ENCODE measurements at regions not wholly inside any gene's neighbourhood (a gene's known extent, or its start where the extent isn't known, plus 50 kb on each side); places are given as distances from the start of the nearest gene placed in this dataset.
A peak's percentile ranks its signal among the peaks of the same experiment; 100 is the strongest.

DNA sequence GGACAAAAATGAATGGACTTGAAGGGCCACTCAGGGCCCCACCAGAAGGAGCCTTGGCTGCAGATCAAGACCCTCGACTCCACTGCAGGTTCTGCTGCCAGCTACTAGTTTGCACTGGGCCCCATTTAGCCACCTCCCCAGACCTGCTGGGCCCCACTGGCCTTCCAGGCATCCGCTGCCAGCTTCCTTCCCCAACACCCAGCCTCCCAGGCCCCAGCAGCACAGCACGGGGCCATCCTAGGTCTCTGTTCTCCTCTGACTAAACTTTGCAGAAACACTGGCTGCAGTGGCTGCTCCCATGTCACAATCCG, 277.4 kb upstream of the KLF14 start (continued):
- TF ChIP-seq, protein P1, sequence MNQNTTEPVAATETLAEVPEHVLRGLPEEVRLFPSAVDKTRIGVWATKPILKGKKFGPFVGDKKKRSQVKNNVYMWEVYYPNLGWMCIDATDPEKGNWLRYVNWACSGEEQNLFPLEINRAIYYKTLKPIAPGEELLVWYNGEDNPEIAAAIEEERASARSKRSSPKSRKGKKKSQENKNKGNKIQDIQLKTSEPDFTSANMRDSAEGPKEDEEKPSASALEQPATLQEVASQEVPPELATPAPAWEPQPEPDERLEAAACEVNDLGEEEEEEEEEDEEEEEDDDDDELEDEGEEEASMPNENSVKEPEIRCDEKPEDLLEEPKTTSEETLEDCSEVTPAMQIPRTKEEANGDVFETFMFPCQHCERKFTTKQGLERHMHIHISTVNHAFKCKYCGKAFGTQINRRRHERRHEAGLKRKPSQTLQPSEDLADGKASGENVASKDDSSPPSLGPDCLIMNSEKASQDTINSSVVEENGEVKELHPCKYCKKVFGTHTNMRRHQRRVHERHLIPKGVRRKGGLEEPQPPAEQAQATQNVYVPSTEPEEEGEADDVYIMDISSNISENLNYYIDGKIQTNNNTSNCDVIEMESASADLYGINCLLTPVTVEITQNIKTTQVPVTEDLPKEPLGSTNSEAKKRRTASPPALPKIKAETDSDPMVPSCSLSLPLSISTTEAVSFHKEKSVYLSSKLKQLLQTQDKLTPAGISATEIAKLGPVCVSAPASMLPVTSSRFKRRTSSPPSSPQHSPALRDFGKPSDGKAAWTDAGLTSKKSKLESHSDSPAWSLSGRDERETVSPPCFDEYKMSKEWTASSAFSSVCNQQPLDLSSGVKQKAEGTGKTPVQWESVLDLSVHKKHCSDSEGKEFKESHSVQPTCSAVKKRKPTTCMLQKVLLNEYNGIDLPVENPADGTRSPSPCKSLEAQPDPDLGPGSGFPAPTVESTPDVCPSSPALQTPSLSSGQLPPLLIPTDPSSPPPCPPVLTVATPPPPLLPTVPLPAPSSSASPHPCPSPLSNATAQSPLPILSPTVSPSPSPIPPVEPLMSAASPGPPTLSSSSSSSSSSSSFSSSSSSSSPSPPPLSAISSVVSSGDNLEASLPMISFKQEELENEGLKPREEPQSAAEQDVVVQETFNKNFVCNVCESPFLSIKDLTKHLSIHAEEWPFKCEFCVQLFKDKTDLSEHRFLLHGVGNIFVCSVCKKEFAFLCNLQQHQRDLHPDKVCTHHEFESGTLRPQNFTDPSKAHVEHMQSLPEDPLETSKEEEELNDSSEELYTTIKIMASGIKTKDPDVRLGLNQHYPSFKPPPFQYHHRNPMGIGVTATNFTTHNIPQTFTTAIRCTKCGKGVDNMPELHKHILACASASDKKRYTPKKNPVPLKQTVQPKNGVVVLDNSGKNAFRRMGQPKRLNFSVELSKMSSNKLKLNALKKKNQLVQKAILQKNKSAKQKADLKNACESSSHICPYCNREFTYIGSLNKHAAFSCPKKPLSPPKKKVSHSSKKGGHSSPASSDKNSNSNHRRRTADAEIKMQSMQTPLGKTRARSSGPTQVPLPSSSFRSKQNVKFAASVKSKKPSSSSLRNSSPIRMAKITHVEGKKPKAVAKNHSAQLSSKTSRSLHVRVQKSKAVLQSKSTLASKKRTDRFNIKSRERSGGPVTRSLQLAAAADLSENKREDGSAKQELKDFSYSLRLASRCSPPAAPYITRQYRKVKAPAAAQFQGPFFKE (tag by site-specific recombination; IDR thresholded peaks at IDR 0.05; ENCODE audit: borderline replicate concordance): no peak
- no peak for TF ChIP-seq ZNF18 (tag by site-specific recombination; IDR thresholded peaks at IDR 0.05)

DNA sequence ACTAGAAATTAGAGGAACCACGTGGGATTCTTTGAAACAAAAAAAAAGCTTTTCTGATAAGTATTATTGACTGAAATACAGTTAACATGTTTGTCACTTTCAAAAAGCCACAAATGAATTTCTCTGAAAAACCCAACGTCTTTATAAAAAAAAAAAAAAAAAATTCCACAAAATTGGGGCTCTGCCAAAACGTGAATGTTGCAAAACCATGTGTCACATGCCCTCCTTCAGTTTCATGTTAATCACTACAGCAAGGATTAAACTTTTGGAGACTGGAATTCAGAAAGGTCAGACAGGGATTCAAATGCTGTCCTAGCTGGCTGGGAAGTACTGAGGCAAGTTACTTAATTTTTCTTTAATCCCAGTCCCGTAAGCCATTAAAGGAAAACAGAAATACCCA, 278.0 kb upstream of the KLF14 start:
- Histone ChIP-seq H3K9me3 (ENCODE audit: control insufficient read depth, insufficient read depth, low read depth, low read length) (no peaks in the 10 kb centered on the region), H3K4me1 (ENCODE audit: control insufficient read depth, insufficient read depth, low read length) (peaks cover 12% of the 10 kb centered on the region), H3K4me3 (ENCODE audit: low read depth, low read length) (no peak overlapping the region), H3K36me3 (ENCODE audit: control insufficient read depth in 2 of 2, insufficient read depth in 1 of 2, low read length in 2 of 2) (no peaks in the 10 kb centered on the region), H3K27ac (ENCODE audit: extremely low read depth, low read depth, low read length) (no peak overlapping the region)
- TF ChIP-seq, protein P2, sequence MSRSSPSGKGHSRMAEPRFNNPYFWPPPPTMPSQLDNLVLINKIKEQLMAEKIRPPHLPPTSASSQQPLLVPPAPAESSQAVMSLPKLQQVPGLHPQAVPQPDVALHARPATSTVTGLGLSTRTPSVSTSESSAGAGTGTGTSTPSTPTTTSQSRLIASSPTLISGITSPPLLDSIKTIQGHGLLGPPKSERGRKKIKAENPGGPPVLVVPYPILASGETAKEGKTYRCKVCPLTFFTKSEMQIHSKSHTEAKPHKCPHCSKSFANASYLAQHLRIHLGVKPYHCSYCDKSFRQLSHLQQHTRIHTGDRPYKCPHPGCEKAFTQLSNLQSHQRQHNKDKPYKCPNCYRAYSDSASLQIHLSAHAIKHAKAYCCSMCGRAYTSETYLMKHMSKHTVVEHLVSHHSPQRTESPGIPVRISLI (tag by site-specific recombination; IDR thresholded peaks at IDR 0.05): peak; percentile 93; the same call in 1 of the 2 replicates
- TF ChIP-seq PRDM6 (tag by site-specific recombination; IDR thresholded peaks at IDR 0.05): peak; percentile 81
- peak; percentile 44; the same call in 1 of the 2 replicates for TF ChIP-seq ZEB2 (tag by site-specific recombination; IDR thresholded peaks at IDR 0.05)
- TF ChIP-seq, protein P3, sequence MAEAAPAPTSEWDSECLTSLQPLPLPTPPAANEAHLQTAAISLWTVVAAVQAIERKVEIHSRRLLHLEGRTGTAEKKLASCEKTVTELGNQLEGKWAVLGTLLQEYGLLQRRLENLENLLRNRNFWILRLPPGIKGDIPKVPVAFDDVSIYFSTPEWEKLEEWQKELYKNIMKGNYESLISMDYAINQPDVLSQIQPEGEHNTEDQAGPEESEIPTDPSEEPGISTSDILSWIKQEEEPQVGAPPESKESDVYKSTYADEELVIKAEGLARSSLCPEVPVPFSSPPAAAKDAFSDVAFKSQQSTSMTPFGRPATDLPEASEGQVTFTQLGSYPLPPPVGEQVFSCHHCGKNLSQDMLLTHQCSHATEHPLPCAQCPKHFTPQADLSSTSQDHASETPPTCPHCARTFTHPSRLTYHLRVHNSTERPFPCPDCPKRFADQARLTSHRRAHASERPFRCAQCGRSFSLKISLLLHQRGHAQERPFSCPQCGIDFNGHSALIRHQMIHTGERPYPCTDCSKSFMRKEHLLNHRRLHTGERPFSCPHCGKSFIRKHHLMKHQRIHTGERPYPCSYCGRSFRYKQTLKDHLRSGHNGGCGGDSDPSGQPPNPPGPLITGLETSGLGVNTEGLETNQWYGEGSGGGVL (tag by site-specific recombination; IDR thresholded peaks at IDR 0.05): no peak
- ChIA-PET CTCF (interaction anchor here (0.7 to 2.8 kb wide), 4 partner anchors 28 to 115 kb away, joined by 4 to 11 read pairs (median 6); no protein-coding TSS in a partner anchor), POLR2A (no interaction called here)

GRCh38 chr7:131012477-131013031, 278.5 kb upstream of the KLF14 start:
- ChIA-PET CTCF (interaction anchor here (0.7 to 2.8 kb wide), 4 partner anchors 28 to 124 kb away, joined by 3 to 11 read pairs (median 6); no protein-coding TSS in a partner anchor), POLR2A (no interaction called here)
- Histone ChIP-seq H3K36me3 (ENCODE audit: control insufficient read depth in 2 of 2, insufficient read depth in 1 of 2, low read length in 2 of 2) (no peaks in the 10 kb centered on the region), H3K9me3 (ENCODE audit: control insufficient read depth, insufficient read depth, low read depth, low read length) (no peaks in the 10 kb centered on the region), H3K27ac (ENCODE audit: extremely low read depth, low read depth, low read length) (no peak overlapping the region), H3K4me1 (ENCODE audit: control insufficient read depth, insufficient read depth, low read length) (peaks cover 12% of the 10 kb centered on the region), H3K4me3 (ENCODE audit: low read depth, low read length) (no peak overlapping the region)
- TF ChIP-seq ZNF600 (tag by site-specific recombination; IDR thresholded peaks at IDR 0.05) (0 out of 2 replicates have a peak, but pooled peaks have one; percentile 12), ZNF776 (tag by site-specific recombination; IDR thresholded peaks at IDR 0.05; ENCODE audit: borderline replicate concordance) (no peak)

Data from HEK293 (cell line).